Esophagus squamous epithelium (tissue), 4 donors: ENCODE measurements at regions not wholly inside any gene's neighbourhood (a gene's known extent, or its start where the extent isn't known, plus 50 kb on each side); places are given as distances from the start of the nearest gene placed in this dataset.

Experiments
- POLR2A ChIP-seq, 4 donors: fragments of 450-650 bp; IDR thresholded peaks; one replicate each; pipeline ENCODE4 v1.6.1; 2017; ENCODE audit warnings: antibody characterized with exemption in 4 of 4, mild to moderate bottlenecking in 4 of 4, moderate library complexity in 3 of 4
- TF ChIP-seq, protein P1 (sequence below), 6 experiments: fragments of 450-650 bp in 4 of 6; fragments of 200-600 bp in 2 of 6; sonication (generic) in 2 of 6; IDR thresholded peaks; one replicate each; pipeline ENCODE4 v1.5.1; 2016 to 2019; ENCODE audit warnings: antibody characterized with exemption in 6 of 6, mild to moderate bottlenecking in 4 of 6, moderate library complexity in 4 of 6

DNA sequence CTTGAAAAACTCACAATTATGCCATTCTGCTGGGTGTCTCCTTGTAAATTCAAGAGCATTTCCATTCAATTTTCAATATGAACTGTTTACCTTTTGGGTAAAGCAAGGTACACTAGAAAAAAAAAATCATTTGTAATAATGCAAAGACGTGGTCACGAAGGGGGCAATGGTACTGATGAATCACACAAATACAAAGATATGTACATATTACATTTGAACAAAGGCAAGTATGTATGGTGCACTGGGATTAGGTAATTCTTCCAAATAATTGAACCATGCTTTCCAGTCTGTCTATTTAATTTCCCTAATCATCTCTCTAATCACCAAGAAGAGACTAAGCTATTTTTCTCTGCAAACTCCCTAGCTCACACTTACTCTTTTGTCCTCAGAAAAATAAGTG, 63.4 kb upstream of the RNF38 start:
- TF ChIP-seq, protein P1, sequence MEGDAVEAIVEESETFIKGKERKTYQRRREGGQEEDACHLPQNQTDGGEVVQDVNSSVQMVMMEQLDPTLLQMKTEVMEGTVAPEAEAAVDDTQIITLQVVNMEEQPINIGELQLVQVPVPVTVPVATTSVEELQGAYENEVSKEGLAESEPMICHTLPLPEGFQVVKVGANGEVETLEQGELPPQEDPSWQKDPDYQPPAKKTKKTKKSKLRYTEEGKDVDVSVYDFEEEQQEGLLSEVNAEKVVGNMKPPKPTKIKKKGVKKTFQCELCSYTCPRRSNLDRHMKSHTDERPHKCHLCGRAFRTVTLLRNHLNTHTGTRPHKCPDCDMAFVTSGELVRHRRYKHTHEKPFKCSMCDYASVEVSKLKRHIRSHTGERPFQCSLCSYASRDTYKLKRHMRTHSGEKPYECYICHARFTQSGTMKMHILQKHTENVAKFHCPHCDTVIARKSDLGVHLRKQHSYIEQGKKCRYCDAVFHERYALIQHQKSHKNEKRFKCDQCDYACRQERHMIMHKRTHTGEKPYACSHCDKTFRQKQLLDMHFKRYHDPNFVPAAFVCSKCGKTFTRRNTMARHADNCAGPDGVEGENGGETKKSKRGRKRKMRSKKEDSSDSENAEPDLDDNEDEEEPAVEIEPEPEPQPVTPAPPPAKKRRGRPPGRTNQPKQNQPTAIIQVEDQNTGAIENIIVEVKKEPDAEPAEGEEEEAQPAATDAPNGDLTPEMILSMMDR (IDR thresholded peaks at IDR 0.05), result no peak
- TF ChIP-seq POLR2A (IDR thresholded peaks at IDR 0.05), result no peak
